ENCODE measurements at regions not wholly inside any gene's neighbourhood (a gene's known extent, or its start where the extent isn't known, plus 50 kb on each side); places are given as distances from the start of the nearest gene placed in this dataset.

DNA sequence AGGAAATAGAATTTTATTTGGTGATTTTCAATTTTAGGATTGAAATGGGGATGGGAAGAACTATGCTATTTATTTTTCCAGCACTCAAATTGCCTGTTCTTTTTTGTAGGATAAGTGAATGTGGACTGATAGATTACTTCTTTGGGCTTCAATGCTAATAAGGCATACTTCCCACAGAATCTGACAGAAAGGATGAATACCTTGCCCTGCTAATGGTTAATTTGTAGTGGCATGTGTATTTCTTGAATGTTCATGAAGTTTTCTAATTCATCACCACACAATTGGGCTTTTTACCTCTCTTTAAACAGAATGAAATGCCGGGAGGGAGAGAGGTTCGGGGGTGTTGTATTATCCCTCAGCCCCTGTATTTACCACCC, 369.1 kb upstream of the ADGRL2 start:
- TF ChIP-seq, protein P1, sequence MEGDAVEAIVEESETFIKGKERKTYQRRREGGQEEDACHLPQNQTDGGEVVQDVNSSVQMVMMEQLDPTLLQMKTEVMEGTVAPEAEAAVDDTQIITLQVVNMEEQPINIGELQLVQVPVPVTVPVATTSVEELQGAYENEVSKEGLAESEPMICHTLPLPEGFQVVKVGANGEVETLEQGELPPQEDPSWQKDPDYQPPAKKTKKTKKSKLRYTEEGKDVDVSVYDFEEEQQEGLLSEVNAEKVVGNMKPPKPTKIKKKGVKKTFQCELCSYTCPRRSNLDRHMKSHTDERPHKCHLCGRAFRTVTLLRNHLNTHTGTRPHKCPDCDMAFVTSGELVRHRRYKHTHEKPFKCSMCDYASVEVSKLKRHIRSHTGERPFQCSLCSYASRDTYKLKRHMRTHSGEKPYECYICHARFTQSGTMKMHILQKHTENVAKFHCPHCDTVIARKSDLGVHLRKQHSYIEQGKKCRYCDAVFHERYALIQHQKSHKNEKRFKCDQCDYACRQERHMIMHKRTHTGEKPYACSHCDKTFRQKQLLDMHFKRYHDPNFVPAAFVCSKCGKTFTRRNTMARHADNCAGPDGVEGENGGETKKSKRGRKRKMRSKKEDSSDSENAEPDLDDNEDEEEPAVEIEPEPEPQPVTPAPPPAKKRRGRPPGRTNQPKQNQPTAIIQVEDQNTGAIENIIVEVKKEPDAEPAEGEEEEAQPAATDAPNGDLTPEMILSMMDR (IDR thresholded peaks at IDR 0.05): no peak
- TF ChIP-seq POLR2A (IDR thresholded peaks at IDR 0.05): no peak
